ENCODE measurements at regions not wholly inside any gene's neighbourhood (a gene's known extent, or its start where the extent isn't known, plus 50 kb on each side); places are given as distances from the start of the nearest gene placed in this dataset.

DNA sequence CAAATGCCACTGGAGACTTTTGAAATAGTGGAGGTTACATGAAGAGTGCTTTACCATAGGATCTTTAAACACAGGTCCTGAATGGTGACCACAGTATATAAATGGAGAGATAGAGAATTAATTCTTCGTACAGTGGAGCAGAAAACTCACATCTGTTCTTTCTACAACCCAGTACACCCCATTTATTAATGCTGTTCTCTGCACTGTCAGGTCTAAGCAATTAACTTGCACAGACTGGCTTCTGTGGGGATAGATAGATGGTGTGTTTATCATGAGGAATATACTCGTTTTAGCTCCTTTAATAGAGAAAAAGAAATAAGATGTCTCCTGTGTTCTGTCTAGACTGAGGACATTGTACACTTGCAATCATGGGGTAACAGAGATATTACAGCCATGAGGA, 494.3 kb downstream of the TRHDE start:
- H3K4me3 ChIP-seq (ENCODE audit: severe bottlenecking): no peak overlapping the region
- TF ChIP-seq, protein P1, sequence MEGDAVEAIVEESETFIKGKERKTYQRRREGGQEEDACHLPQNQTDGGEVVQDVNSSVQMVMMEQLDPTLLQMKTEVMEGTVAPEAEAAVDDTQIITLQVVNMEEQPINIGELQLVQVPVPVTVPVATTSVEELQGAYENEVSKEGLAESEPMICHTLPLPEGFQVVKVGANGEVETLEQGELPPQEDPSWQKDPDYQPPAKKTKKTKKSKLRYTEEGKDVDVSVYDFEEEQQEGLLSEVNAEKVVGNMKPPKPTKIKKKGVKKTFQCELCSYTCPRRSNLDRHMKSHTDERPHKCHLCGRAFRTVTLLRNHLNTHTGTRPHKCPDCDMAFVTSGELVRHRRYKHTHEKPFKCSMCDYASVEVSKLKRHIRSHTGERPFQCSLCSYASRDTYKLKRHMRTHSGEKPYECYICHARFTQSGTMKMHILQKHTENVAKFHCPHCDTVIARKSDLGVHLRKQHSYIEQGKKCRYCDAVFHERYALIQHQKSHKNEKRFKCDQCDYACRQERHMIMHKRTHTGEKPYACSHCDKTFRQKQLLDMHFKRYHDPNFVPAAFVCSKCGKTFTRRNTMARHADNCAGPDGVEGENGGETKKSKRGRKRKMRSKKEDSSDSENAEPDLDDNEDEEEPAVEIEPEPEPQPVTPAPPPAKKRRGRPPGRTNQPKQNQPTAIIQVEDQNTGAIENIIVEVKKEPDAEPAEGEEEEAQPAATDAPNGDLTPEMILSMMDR (IDR thresholded peaks at IDR 0.05; ENCODE audit: poor library complexity, severe bottlenecking): no peak
- DNase-seq (ENCODE audit: low spot score) (no peak), ATAC-seq (ENCODE audit: low read depth) (no peak)
- H3K27me3 ChIP-seq (ENCODE audit: insufficient read depth, poor library complexity, severe bottlenecking): no peaks in the 10 kb centered on the region
- no peaks in the 10 kb centered on the region for H3K9me3 ChIP-seq (ENCODE audit: severe bottlenecking)
- H3K27ac ChIP-seq (ENCODE audit: poor library complexity, severe bottlenecking): no peak overlapping the region
- H3K4me1 ChIP-seq (ENCODE audit: insufficient read depth, poor library complexity, severe bottlenecking): no peaks in the 10 kb centered on the region
- H3K36me3 ChIP-seq (ENCODE audit: low read depth): no peaks in the 10 kb centered on the region

DNA sequence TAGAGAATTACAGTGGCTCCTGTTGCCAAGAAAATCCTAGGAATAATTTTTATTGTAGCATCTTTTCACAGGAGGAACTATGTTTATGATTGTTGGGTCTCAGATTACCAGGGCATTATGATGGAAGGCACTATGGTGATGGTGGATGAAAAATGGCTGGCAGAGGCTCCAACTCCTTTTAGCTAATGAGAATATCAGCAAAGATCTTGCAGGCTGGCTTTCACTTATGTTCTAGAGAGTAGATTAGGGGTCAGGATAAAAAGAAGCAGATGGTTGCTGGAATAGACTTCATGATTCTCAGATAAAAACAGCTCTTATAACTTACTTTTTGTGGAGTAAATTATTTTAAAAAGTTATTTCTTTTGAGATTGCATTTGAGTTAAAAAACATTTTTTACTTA, 501.9 kb downstream of the TRHDE start:
- TF ChIP-seq, protein P1 (IDR thresholded peaks at IDR 0.05; ENCODE audit: poor library complexity, severe bottlenecking): no peak
- Histone ChIP-seq H3K27ac (ENCODE audit: poor library complexity, severe bottlenecking) (no peak overlapping the region), H3K27me3 (ENCODE audit: insufficient read depth, poor library complexity, severe bottlenecking) (no peaks in the 10 kb centered on the region), H3K36me3 (ENCODE audit: low read depth) (no peaks in the 10 kb centered on the region), H3K4me1 (ENCODE audit: insufficient read depth, poor library complexity, severe bottlenecking) (no peaks in the 10 kb centered on the region), H3K9me3 (ENCODE audit: severe bottlenecking) (no peaks in the 10 kb centered on the region), H3K4me3 (ENCODE audit: severe bottlenecking) (no peak overlapping the region)
- DNase-seq (ENCODE audit: low spot score) (no peak), ATAC-seq (ENCODE audit: low read depth) (no peak)

DNA sequence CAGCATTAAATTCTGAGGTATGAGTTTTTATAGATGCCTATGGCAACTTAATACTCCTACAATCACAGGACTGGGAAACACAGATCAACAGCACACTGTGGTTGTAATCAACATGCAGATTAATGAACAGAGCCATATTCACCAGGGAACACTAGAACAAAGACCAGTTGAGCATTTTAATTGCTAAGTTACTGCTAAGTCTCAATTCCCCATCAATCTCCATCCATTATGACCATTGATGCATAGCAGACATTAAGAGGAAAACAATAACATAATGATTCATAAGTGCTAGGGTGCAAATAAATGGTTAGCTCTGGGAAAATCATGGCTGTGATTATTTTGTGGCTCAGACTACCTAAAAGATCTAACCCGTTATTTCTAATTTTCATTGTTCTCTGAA, 505.6 kb downstream of the TRHDE start:
- Histone ChIP-seq H3K36me3 (ENCODE audit: low read depth) (no peaks in the 10 kb centered on the region), H3K27ac (ENCODE audit: poor library complexity, severe bottlenecking) (no peak overlapping the region), H3K27me3 (ENCODE audit: insufficient read depth, poor library complexity, severe bottlenecking) (no peaks in the 10 kb centered on the region), H3K4me1 (ENCODE audit: insufficient read depth, poor library complexity, severe bottlenecking) (no peaks in the 10 kb centered on the region), H3K9me3 (ENCODE audit: severe bottlenecking) (no peaks in the 10 kb centered on the region), H3K4me3 (ENCODE audit: severe bottlenecking) (no peak overlapping the region)
- TF ChIP-seq, protein P1 (IDR thresholded peaks at IDR 0.05; ENCODE audit: poor library complexity, severe bottlenecking): no peak
- ATAC-seq (ENCODE audit: low read depth): no peak
- no peak for DNase-seq (ENCODE audit: low spot score)

DNA sequence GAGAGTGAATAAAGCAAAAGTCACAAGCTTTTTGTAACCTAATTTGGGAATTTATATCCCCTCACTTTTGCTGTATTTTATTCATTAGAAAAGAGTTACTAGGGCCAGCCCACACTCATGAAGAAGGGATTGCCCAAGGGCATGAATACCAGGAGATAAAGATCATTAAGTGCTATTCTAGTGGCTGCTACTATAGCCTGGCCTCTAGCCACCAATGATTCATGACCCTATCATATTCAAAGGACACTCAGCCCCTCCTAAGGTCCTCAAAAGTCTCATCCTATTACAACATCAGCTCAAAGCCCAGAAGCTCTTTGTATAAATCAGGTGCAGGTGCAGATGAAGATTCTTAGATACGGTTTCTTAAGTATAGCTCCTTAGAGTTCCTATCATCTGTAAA, 518.1 kb downstream of the TRHDE start:
- ATAC-seq (ENCODE audit: low read depth): peak; percentile 83
- TF ChIP-seq, protein P1 (IDR thresholded peaks at IDR 0.05; ENCODE audit: poor library complexity, severe bottlenecking): no peak
- no peaks in the 10 kb centered on the region for H3K36me3 ChIP-seq (ENCODE audit: low read depth)

GRCh38 chr12:72792889-72793288, 520.7 kb downstream of the TRHDE start:
- Histone ChIP-seq H3K36me3 (ENCODE audit: low read depth) (no peaks in the 10 kb centered on the region), H3K4me3 (ENCODE audit: severe bottlenecking) (no peak overlapping the region), H3K27me3 (ENCODE audit: insufficient read depth, poor library complexity, severe bottlenecking) (no peaks in the 10 kb centered on the region), H3K9me3 (ENCODE audit: severe bottlenecking) (no peaks in the 10 kb centered on the region), H3K4me1 (ENCODE audit: insufficient read depth, poor library complexity, severe bottlenecking) (no peaks in the 10 kb centered on the region), H3K27ac (ENCODE audit: poor library complexity, severe bottlenecking) (no peak overlapping the region)
- DNase-seq (ENCODE audit: low spot score) (no peak), ATAC-seq (ENCODE audit: low read depth) (no peak)
- TF ChIP-seq, protein P1 (IDR thresholded peaks at IDR 0.05; ENCODE audit: poor library complexity, severe bottlenecking): no peak

More for the DNA sequence above, 518.1 kb downstream of the TRHDE start:
- H3K27ac ChIP-seq (ENCODE audit: poor library complexity, severe bottlenecking): no peak overlapping the region
- DNase-seq (ENCODE audit: low spot score): no peak
- no peaks in the 10 kb centered on the region for H3K9me3 ChIP-seq (ENCODE audit: severe bottlenecking)
- H3K4me3 ChIP-seq (ENCODE audit: severe bottlenecking): no peak overlapping the region
- H3K4me1 ChIP-seq (ENCODE audit: insufficient read depth, poor library complexity, severe bottlenecking): no peaks in the 10 kb centered on the region
- no peaks in the 10 kb centered on the region for H3K27me3 ChIP-seq (ENCODE audit: insufficient read depth, poor library complexity, severe bottlenecking)

Data from RWPE2 (cell line).